ENCODE measurements at regions not wholly inside any gene's neighbourhood (a gene's known extent, or its start where the extent isn't known, plus 50 kb on each side); places are given as distances from the start of the nearest gene placed in this dataset.

DNA sequence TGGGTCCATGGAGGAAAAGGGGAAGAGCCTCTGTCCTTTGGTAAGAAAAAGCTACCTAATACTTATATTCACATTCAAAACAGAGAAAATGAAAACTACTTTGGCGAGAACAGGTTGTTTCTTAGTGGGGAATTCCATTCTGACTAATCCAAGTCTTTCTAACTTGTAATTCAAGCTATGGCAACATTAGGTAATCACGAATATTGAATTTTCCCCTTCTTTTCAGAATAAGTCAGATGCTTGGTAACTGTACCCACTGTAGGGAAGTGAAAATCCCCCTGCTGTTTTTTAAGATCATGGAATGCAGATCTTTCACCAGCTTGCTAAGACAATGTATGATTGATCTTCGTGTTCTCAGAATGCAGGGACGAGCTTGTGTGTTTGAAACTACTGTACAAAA is 384.4 kb downstream of the TCERG1L start:
- no peaks in the 10 kb centered on the region for H3K36me3 ChIP-seq
- no peak overlapping the region for H3K4me3 ChIP-seq
- peaks cover 0 to 19% (median 0%) of the 10 kb centered on the region in 3 donors for H3K4me1 ChIP-seq
- H3K9me3 ChIP-seq, result no peaks in the 10 kb centered on the region
- TF ChIP-seq CTCF (IDR thresholded peaks at IDR 0.05) (no peak), POLR2A (IDR thresholded peaks at IDR 0.05) (no peak)
- H3K27ac ChIP-seq, result no peak overlapping the region
- intact Hi-C loops (cut with DNase I), result no loop called here
- WGBS, 2 donors, result 18 to 22% methylated on average over 4 of the region's 4 CpGs
- no peak for DNase-seq
- peaks cover 0 to 72% (median 0%) of the 10 kb centered on the region in 4 donors for H3K27me3 ChIP-seq

DNA sequence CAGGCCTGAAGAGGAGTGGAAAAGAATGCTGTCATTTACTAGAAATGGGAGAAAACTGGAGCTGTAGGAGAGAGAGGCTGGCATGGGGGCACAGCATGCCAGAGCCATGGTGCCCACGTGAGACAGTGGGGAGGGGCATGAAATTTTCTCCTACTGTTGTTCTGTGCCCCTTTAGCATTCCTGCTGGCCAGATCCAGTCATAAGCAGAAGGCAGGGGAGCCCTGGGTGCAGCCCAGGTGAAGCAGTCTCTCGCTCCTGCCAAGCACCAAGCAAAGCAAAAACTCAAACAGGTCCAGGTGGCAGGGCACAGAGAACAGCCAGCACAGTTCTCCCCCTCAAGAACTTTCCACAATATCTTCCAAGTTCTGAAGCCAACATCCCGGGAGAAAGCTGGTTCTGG is 383.2 kb downstream of the TCERG1L start:
- peaks cover 0 to 79% (median 0%) of the 10 kb centered on the region in 4 donors for H3K27me3 ChIP-seq
- no peaks in the 10 kb centered on the region for H3K36me3 ChIP-seq
- 38 to 69% methylated on average over 2 to 3 of the region's 3 CpGs for WGBS, 2 donors
- intact Hi-C loops (cut with DNase I), result no loop called here
- no peak overlapping the region for H3K27ac ChIP-seq
- no peak for TF ChIP-seq CTCF (IDR thresholded peaks at IDR 0.05)
- no peak for TF ChIP-seq POLR2A (IDR thresholded peaks at IDR 0.05)
- DNase-seq, result no peak
- no peaks in the 10 kb centered on the region for H3K9me3 ChIP-seq
- no peak overlapping the region for H3K4me3 ChIP-seq
- peaks cover 0 to 19% (median 0%) of the 10 kb centered on the region in 3 donors for H3K4me1 ChIP-seq

GRCh38 chr10:130929422-130930325 is 381.8 kb downstream of the TCERG1L start:
- no peaks in the 10 kb centered on the region for H3K9me3 ChIP-seq
- H3K36me3 ChIP-seq, result no peaks in the 10 kb centered on the region
- 36 to 53% methylated on average over 8 to 11 of the region's 17 CpGs for WGBS, 2 donors
- H3K27ac ChIP-seq, result no peak overlapping the region
- TF ChIP-seq POLR2A (IDR thresholded peaks at IDR 0.05) (no peak), CTCF (IDR thresholded peaks at IDR 0.05) (peak in 1 of 6 experiments; percentile 39)
- H3K4me3 ChIP-seq, result no peak overlapping the region
- intact Hi-C loops (cut with DNase I), result no loop called here
- H3K4me1 ChIP-seq, result peaks cover 0 to 19% (median 0%) of the 10 kb centered on the region in 3 donors
- H3K27me3 ChIP-seq, result peaks cover 0 to 74% (median 0%) of the 10 kb centered on the region in 4 donors
- DNase-seq, result no peak

GRCh38 chr10:130930821-130931220 is 380.7 kb downstream of the TCERG1L start:
- DNase-seq, result no peak

More at GRCh38 chr10:130930821-130931220, 380.7 kb downstream of the TCERG1L start:
- intact Hi-C loops (cut with DNase I), result no loop called here
- peaks cover 0 to 70% (median 0%) of the 10 kb centered on the region in 4 donors for H3K27me3 ChIP-seq
- no peaks in the 10 kb centered on the region for H3K9me3 ChIP-seq
- TF ChIP-seq POLR2A (IDR thresholded peaks at IDR 0.05) (no peak), CTCF (IDR thresholded peaks at IDR 0.05) (no peak)
- H3K4me3 ChIP-seq, result no peak overlapping the region
- H3K36me3 ChIP-seq, result no peaks in the 10 kb centered on the region
- WGBS, 2 donors, result 75 to 77% methylated on average over 1 to 5 of the region's 5 CpGs
- H3K27ac ChIP-seq, result no peak overlapping the region
- peaks cover 0 to 19% (median 0%) of the 10 kb centered on the region in 3 donors for H3K4me1 ChIP-seq
